GM12864 (cell line): ENCODE measurements at regions not wholly inside any gene's neighbourhood (a gene's known extent, or its start where the extent isn't known, plus 50 kb on each side); places are given as distances from the start of the nearest gene placed in this dataset.

ENCODE experiments used
- DNase-seq: peaks from one replicate; pipeline ENCODE4 v3.0.0-alpha.2; 2011; ENCODE audit warnings: low read depth
- H3K4me3 ChIP-seq: 2 replicates; pipeline ENCODE4 v1.5.1; 2011; ENCODE audit warnings: mild to moderate bottlenecking, low read depth, low read length, control low read depth
- TF ChIP-seq, protein P1 (sequence below): IDR thresholded peaks from 2 replicates; pipeline ENCODE4 v1.5.1; 2011; ENCODE audit warnings: low read depth, mild to moderate bottlenecking, moderate library complexity, low read length, control low read depth, inconsistent platforms; ENCODE audit errors: missing control alignments

DNA sequence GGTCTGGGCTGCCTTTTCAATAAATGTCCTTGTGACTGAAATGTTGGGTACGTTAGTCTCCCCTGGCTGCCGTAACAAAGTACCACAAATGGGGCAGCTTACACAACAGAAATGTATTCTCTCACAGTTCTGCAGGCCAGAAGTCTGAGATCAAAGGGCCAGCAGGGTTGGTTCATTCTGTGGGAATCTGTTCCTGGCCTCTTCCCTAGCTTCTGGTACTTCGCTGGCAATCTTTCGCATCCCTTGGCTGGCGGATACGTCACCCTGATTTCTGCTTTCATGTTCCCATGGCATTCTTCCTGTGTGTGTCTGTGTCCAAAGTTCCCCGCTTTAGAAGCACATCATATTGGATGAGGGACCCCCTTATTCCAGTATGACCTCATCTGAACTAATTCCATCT is 95.8 kb upstream of the NCOR2 start:
- H3K4me3 ChIP-seq = no peak overlapping the region
- DNase-seq = no peak
- TF ChIP-seq, protein P1, sequence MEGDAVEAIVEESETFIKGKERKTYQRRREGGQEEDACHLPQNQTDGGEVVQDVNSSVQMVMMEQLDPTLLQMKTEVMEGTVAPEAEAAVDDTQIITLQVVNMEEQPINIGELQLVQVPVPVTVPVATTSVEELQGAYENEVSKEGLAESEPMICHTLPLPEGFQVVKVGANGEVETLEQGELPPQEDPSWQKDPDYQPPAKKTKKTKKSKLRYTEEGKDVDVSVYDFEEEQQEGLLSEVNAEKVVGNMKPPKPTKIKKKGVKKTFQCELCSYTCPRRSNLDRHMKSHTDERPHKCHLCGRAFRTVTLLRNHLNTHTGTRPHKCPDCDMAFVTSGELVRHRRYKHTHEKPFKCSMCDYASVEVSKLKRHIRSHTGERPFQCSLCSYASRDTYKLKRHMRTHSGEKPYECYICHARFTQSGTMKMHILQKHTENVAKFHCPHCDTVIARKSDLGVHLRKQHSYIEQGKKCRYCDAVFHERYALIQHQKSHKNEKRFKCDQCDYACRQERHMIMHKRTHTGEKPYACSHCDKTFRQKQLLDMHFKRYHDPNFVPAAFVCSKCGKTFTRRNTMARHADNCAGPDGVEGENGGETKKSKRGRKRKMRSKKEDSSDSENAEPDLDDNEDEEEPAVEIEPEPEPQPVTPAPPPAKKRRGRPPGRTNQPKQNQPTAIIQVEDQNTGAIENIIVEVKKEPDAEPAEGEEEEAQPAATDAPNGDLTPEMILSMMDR = no peak

DNA sequence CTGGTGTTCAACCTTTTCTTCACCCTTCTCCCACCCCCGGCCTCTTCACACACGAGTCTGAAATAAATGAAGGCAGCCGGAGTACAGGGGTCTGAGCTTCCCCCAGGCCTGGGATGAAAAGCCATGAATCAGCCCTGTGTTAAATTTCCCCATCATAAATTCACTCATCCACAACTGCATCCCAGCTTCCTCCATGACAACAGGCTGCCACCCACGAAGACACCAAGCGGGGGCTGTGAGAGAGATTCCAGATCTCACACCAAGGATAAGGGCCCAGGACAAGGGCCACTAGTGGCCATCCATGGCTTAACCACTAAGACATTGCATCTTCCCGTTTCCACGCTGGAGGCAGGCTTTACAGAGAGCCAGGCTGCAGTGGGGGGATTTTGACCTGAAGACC is 93.9 kb upstream of the NCOR2 start:
- DNase-seq = no peak
- TF ChIP-seq, protein P1 = no peak
- no peak overlapping the region for H3K4me3 ChIP-seq

DNA sequence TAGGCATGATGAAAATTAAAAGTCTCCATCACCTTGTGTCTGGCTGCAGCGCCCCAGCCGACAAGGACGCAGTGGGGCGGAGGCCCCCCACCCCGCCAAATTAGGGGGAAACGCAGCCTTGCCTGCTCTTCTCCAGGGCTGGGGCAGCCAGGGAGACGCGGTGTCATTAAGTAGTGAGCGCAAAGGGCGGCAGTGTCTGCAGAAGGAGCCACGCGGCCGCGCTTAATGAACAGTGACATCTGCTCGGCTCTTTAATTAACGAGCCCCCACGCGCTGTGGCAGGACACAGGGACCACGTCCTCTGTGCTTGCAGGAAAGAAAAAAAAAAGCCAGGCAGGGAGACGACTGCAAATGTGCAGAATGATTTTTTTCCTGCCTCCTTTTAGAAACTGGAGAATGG is 93.4 kb upstream of the NCOR2 start:
- H3K4me3 ChIP-seq = no peak overlapping the region
- DNase-seq = no peak
- TF ChIP-seq, protein P1 = no peak

DNA sequence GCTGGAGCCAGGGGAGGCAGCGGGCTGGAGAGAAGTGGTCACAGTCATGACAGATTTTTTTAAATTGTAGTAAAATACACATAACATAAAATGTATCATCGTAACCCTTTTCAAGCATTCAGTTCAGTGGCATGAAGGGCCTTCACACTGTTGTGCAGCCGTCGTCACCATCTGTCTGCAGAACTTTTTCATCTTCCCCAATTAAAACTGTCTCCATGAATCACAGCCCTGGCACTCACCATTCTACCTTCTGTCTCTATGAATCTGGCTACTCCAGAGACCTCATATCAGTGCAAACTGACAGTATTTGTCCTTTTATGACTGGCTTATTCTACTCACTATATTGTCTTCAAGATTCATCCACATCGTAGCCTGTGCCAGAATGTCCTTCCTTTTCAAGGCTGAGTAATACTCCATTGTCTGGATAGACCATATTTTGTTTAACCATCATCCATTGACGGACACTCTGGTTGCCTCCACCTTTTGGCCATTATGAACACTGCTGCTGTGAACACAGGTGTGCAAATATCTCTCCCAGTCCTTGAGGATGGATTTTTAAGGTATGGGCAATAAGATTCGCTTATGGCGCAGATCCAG is 91.5 kb upstream of the NCOR2 start:
- DNase-seq = no peak
- TF ChIP-seq, protein P1 = no peak
- no peak overlapping the region for H3K4me3 ChIP-seq

DNA sequence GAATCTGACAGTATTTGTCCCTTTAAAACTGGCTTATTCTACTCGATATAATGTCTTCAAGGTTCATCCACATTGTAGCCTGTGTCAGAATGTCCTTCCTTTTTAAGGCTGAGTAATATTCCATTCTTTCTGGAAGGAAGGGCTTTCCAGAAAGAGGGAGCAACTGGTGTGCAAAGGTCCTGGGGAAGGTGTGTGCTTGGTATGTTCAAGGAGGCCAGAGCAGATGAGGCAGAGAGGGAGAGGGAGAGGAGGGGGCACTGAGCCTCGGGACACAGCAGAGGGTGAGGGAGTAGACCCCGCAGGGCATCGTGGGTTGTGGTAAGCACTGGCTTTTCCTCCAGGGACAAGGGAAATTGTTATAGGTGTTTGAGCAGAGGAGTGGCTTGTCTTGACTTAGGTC is 90.9 kb upstream of the NCOR2 start:
- DNase-seq = no peak
- TF ChIP-seq, protein P1 = no peak
- no peak overlapping the region for H3K4me3 ChIP-seq

DNA sequence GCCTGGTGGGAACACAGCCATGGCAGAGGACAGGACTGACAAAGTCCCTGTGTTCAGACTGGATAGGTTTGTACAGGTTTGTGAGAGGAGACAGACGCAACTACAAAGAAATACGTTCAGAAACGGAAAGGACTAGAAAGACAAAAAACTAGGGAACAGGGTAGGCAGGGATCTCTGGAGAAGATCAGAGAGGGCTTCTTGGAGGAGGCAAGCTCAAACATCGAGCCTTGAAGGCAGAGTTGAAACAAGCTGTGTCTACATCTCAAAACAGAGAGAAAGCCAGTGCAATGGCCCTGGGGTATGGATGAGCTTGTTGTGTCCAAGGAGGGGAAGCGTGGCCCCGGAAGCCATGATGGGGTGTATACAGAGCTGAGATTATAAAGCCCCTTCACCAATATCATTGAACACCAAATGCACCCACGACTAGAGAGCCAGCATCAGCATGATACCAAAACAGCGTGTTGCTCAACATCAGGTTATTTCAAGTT is 89.6 kb upstream of the NCOR2 start:
- no peak overlapping the region for H3K4me3 ChIP-seq
- TF ChIP-seq, protein P1 = no peak
- DNase-seq = no peak
